Endothelial cell of umbilical vein (primary cell): ENCODE measurements at regions not wholly inside any gene's neighbourhood (a gene's known extent, or its start where the extent isn't known, plus 50 kb on each side); places are given as distances from the start of the nearest gene placed in this dataset.
"Not testable (repeated sequence)": the region's sequence is repeated elsewhere in the genome, so short reads cannot be mapped to it uniquely, and the experiment has no call there.

Source experiments
- BruUV-seq: library from RNA; stranded (reverse); fragments of 400-500 nt; replicated peaks from 2 replicates; lab custom pipeline; 2021; lab: Mats Ljungman, UMichigan
- CTCF ChIA-PET: fragments of 300-600, 350-600 bp; sonication (Branson Sonifier 250); formaldehyde crosslinking; loops from one replicate; lab custom pipeline; 2021; ENCODE audit warnings: antibody characterized with exemption, inconsistent platforms; lab: Charles Lee
- POLR2A ChIA-PET: fragments of 300-600, 350-600 bp; sonication (Branson Sonifier 250); formaldehyde crosslinking; loops from one replicate; lab custom pipeline; 2021; ENCODE audit warnings: antibody characterized with exemption, inconsistent platforms; lab: Charles Lee
- DNase-seq: peaks from one replicate; pipeline ENCODE4 v3.0.0-alpha.2; 2011; ENCODE audit warnings: low read depth, low spot score
- FAIRE-seq: peaks from 2 replicates; lab custom pipeline; 2011; peaks lifted over from hg19 to GRCh38; lab: Jason Lieb, UNC
- H2AFZ ChIP-seq: 2 replicates; pipeline ENCODE4 v1.6.0; 2012; ENCODE audit warnings: low read depth, low read length, control low read depth, inconsistent platforms
- H3K27ac ChIP-seq: 2 replicates; pipeline ENCODE4 v1.5.1; 2011; ENCODE audit warnings: low read depth, mild to moderate bottlenecking, control low read depth, low read length, moderate library complexity; ENCODE audit not compliant: insufficient read depth
- H3K27me3 ChIP-seq, 2 experiments: 2 replicates each; pipeline versions ENCODE4 v1.6.0 to v1.6.1; 2011; ENCODE audit warnings: low read length in 2 of 2, mixed read lengths in 1 of 2; ENCODE audit not compliant: control insufficient read depth in 2 of 2, insufficient read depth in 2 of 2
- H3K36me3 ChIP-seq, 2 experiments: 2 replicates in 1 of 2; 3 replicates in 1 of 2; pipeline ENCODE4 v1.5.1; 2011; ENCODE audit warnings: low read length in 2 of 2, mild to moderate bottlenecking in 1 of 2, moderate library complexity in 1 of 2; ENCODE audit not compliant: control insufficient read depth in 2 of 2, insufficient read depth in 2 of 2; ENCODE audit errors: extremely low read depth in 1 of 2
- H3K4me1 ChIP-seq: 3 replicates; pipeline ENCODE4 v1.5.1; 2011; ENCODE audit warnings: mild to moderate bottlenecking, low read length; ENCODE audit not compliant: control insufficient read depth, insufficient read depth; ENCODE audit errors: extremely low read depth
- H3K4me2 ChIP-seq: 2 replicates; pipeline ENCODE4 v1.6.1; 2011; ENCODE audit warnings: low read length, control low read depth, mixed read lengths; ENCODE audit not compliant: insufficient read depth
- H3K4me3 ChIP-seq, 3 experiments: fragments of 200-600 bp in 1 of 3; sonication (generic), shearing (Covaris generic) in 1 of 3; replicated peaks in 1 of 3; 2 replicates each; pipeline ENCODE4 v1.5.1; 2011 to 2016; ENCODE audit warnings: control low read depth in 3 of 3, low read length in 3 of 3, mild to moderate bottlenecking in 2 of 3, inconsistent platforms in 1 of 3, low read depth in 1 of 3, moderate library complexity in 1 of 3; ENCODE audit not compliant: insufficient read depth in 1 of 3
- H3K79me2 ChIP-seq: 2 replicates; pipeline ENCODE4 v1.6.0; 2012; ENCODE audit warnings: low read length, inconsistent platforms; ENCODE audit not compliant: control insufficient read depth, insufficient read depth
- H3K9ac ChIP-seq: replicated peaks from 2 replicates; pipeline ENCODE3; 2011; ENCODE audit warnings: low read length, control low read depth; ENCODE audit not compliant: insufficient read depth; ENCODE audit errors: extremely low read depth
- H3K9me1 ChIP-seq: replicated peaks from 3 replicates; pipeline ENCODE4 v1.6.0; 2011; ENCODE audit warnings: mild to moderate bottlenecking, low read length; ENCODE audit not compliant: control insufficient read depth, insufficient read depth; ENCODE audit errors: extremely low read depth
- H3K9me3 ChIP-seq: replicated peaks from 2 replicates; pipeline ENCODE4 v1.5.1; 2012; ENCODE audit warnings: low read length, inconsistent platforms; ENCODE audit not compliant: control insufficient read depth, insufficient read depth
- H4K20me1 ChIP-seq: replicated peaks from 2 replicates; pipeline ENCODE3; 2011; ENCODE audit warnings: mild to moderate bottlenecking, low read length; ENCODE audit not compliant: control insufficient read depth, insufficient read depth; ENCODE audit errors: extremely low read depth
- EZH2 ChIP-seq: IDR thresholded peaks from 2 replicates; pipeline ENCODE4 v1.6.1; 2012; ENCODE audit warnings: borderline replicate concordance, low read depth, mild to moderate bottlenecking, moderate library complexity, low read length, inconsistent platforms; ENCODE audit not compliant: severe bottlenecking
- FOS ChIP-seq: IDR thresholded peaks from 2 replicates; pipeline ENCODE4 v1.6.1; 2011; ENCODE audit warnings: mild to moderate bottlenecking, low read length, moderate library complexity, borderline replicate concordance; ENCODE audit not compliant: insufficient read depth
- GATA2 ChIP-seq: IDR thresholded peaks from 2 replicates; pipeline ENCODE4 v1.7.0; 2011; ENCODE audit warnings: low read depth, mild to moderate bottlenecking, moderate library complexity, mixed read lengths, low read length; ENCODE audit not compliant: insufficient read length, insufficient read depth
- JUN ChIP-seq: IDR thresholded peaks from 2 replicates; pipeline ENCODE4 v1.6.1; 2011; ENCODE audit warnings: borderline replicate concordance, low read depth; ENCODE audit not compliant: insufficient read length, insufficient read depth
- MYC ChIP-seq: IDR thresholded peaks from one replicate; pipeline ENCODE4 v1.6.1; 2011; ENCODE audit warnings: mild to moderate bottlenecking, low read depth, low read length
- POLR2A ChIP-seq: IDR thresholded peaks from 2 replicates; pipeline ENCODE4 v1.6.1; 2012; ENCODE audit warnings: low read depth, mild to moderate bottlenecking, control low read depth, low read length
- POLR2AphosphoS5 ChIP-seq: IDR thresholded peaks from 2 replicates; pipeline ENCODE4 v1.6.1; 2012; ENCODE audit warnings: low read depth, mild to moderate bottlenecking, control low read depth, low read length, moderate library complexity; ENCODE audit not compliant: insufficient read depth
- dilution Hi-C: fragments of 300-500 bp; cut with MboI; formaldehyde crosslinking; loops from one replicate; pipeline ENCODE4 v1.15.0; 2019; ENCODE audit warnings: low sequenced_read_pairs; ENCODE audit not compliant: extremely low pct_ligation_motif_present
- intact Hi-C: fragments of 100-400 bp; cut with micrococcal nuclease; formaldehyde crosslinking; loops from one replicate; pipeline ENCODE4 v1.10.0; 2022
- TF ChIP-seq, protein P1 (sequence below), 2 donors: IDR thresholded peaks; 1 replicate in 1 of 2; 2 replicates in 1 of 2; pipeline ENCODE4 v1.5.1; 2011; ENCODE audit warnings: low read length in 2 of 2, mild to moderate bottlenecking in 2 of 2, moderate library complexity in 2 of 2, control low read depth in 1 of 2, inconsistent platforms in 1 of 2, low read depth in 1 of 2; ENCODE audit not compliant: insufficient read depth in 1 of 2; ENCODE audit errors: extremely low read depth in 1 of 2
- TF ChIP-seq, protein P2 (sequence below): IDR thresholded peaks from 2 replicates; pipeline ENCODE4 v1.6.1; 2011; ENCODE audit not compliant: insufficient read depth, insufficient read length

DNA sequence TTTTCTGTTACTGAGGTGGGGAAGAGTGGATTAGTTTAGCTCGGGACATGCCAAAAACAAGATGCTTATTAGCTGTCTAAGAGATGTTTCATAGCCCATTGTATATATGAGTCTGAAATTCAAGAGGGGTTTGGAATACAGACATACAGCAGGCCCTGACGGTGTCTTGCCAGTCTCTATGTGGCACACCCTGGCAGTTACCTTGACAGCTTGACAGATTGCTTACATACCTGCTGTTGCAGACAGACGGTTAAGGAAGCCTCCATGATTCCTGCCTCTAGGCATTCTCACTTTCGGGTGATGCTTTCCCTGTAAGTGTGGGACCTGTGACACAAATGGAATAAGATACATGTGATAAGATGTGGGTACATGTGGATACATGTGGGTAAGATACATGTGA is 95.0 kb downstream of the QRSL1 start:
- DNase-seq (no peak), FAIRE-seq (no peak)
- POLR2A ChIA-PET, result no interaction called here
- no peaks in the 10 kb centered on the region for H3K4me1 ChIP-seq
- H3K27me3 ChIP-seq, result no peaks in the 10 kb centered on the region
- CTCF ChIA-PET, result no interaction called here
- intact Hi-C loops, result no loop called here
- no peak for TF ChIP-seq EZH2
- TF ChIP-seq GATA2, result no peak
- no peak for TF ChIP-seq FOS
- no peak for TF ChIP-seq MYC
- TF ChIP-seq, protein P1, sequence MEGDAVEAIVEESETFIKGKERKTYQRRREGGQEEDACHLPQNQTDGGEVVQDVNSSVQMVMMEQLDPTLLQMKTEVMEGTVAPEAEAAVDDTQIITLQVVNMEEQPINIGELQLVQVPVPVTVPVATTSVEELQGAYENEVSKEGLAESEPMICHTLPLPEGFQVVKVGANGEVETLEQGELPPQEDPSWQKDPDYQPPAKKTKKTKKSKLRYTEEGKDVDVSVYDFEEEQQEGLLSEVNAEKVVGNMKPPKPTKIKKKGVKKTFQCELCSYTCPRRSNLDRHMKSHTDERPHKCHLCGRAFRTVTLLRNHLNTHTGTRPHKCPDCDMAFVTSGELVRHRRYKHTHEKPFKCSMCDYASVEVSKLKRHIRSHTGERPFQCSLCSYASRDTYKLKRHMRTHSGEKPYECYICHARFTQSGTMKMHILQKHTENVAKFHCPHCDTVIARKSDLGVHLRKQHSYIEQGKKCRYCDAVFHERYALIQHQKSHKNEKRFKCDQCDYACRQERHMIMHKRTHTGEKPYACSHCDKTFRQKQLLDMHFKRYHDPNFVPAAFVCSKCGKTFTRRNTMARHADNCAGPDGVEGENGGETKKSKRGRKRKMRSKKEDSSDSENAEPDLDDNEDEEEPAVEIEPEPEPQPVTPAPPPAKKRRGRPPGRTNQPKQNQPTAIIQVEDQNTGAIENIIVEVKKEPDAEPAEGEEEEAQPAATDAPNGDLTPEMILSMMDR (IDR thresholded peaks at IDR 0.05; ENCODE audit: extremely low read depth in 1 of 2, insufficient read depth in 1 of 2, low read depth in 1 of 2, low read length in 2 of 2), result no peak
- TF ChIP-seq JUN, result no peak
- TF ChIP-seq POLR2AphosphoS5, result no peak
- TF ChIP-seq, protein P2, sequence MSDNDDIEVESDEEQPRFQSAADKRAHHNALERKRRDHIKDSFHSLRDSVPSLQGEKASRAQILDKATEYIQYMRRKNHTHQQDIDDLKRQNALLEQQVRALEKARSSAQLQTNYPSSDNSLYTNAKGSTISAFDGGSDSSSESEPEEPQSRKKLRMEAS, result no peak
- TF ChIP-seq POLR2A, result no peak
- H2AFZ ChIP-seq, result no peak overlapping the region
- no peaks in the 10 kb centered on the region for H4K20me1 ChIP-seq
- no peaks in the 10 kb centered on the region for H3K9me3 ChIP-seq
- no peak overlapping the region for H3K27ac ChIP-seq
- no peak overlapping the region for H3K4me3 ChIP-seq
- no peaks in the 10 kb centered on the region for H3K9me1 ChIP-seq
- no TSS peak for BruUV-seq
- H3K4me2 ChIP-seq, result no peak overlapping the region
- dilution Hi-C loops, result no loop called here
- no peaks in the 10 kb centered on the region for H3K79me2 ChIP-seq
- H3K9ac ChIP-seq, result no peak overlapping the region
- H3K36me3 ChIP-seq, result no peaks in the 10 kb centered on the region

DNA sequence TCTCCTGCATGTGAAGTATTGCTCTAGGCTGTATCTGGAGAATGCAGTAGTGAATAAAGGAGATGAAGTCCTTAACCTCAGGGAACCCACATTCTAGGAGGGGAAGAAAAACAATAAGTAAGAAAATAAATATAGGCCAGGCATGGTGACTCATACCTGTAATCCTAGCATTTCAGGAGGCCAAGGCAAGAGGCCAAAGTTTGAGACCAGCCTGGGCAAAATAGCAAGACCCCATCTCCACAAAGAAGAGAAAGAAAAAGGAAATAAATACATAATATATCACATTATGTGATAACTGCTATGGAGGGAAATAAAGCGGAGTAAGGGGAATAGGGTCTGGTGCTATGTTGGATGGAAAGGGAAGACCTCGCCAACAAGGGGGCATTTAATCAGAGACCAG is 94.0 kb downstream of the QRSL1 start:
- H3K27me3 ChIP-seq, H3K27ac ChIP-seq, H3K4me3 ChIP-seq, FAIRE-seq, H3K79me2 ChIP-seq, H3K36me3 ChIP-seq, H3K4me1 ChIP-seq, intact Hi-C loops, H3K9ac ChIP-seq, DNase-seq, H3K9me3 ChIP-seq, dilution Hi-C loops, H2AFZ ChIP-seq, CTCF ChIA-PET, POLR2A ChIA-PET, H3K4me2 ChIP-seq, BruUV-seq, H4K20me1 ChIP-seq, H3K9me1 ChIP-seq: not testable (repeated sequence)

DNA sequence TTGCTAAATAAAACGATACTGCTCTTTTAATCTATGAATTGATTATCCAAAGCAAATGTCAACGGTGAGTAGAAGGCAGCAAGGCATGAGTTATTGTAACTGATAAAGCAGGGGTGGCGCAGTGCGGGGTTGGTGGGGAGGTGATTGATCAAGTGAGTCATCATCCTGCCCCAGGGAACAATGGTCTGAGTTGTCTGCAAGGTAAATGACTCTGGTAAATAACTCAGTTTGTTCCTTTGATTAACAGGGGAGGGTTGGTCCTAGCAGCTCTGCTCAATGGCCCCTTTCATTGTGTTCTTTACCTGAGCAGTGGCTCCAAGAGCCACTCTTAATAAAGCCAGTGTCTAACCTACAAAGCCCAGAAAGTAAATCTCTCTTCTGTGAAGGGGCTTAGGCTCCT is 91.8 kb downstream of the QRSL1 start:
- H2AFZ ChIP-seq, H4K20me1 ChIP-seq, H3K36me3 ChIP-seq, CTCF ChIA-PET, FAIRE-seq, H3K9ac ChIP-seq, POLR2A ChIA-PET, dilution Hi-C loops, H3K4me1 ChIP-seq, H3K4me3 ChIP-seq, H3K9me1 ChIP-seq, H3K27me3 ChIP-seq, intact Hi-C loops, H3K4me2 ChIP-seq, DNase-seq, H3K27ac ChIP-seq, H3K9me3 ChIP-seq, H3K79me2 ChIP-seq, BruUV-seq: not testable (repeated sequence)
